Mammary epithelial cell (primary cell): ENCODE measurements at regions not wholly inside any gene's neighbourhood (a gene's known extent, or its start where the extent isn't known, plus 50 kb on each side); places are given as distances from the start of the nearest gene placed in this dataset.

Experiments
- EZH2 ChIP-seq: IDR thresholded peaks from 2 replicates; pipeline ENCODE4 v1.6.1; 2012; ENCODE audit warnings: low read length, inconsistent platforms, borderline replicate concordance
- TF ChIP-seq, protein P1 (sequence below), 2 donors: IDR thresholded peaks in 1 of 2; conservative IDR thresholded peaks in 1 of 2; 2 replicates each; pipeline ENCODE4 v1.5.1; 2011 to 2012; ENCODE audit warnings: inconsistent platforms in 2 of 2, low read length in 2 of 2, mild to moderate bottlenecking in 2 of 2, control low read depth in 1 of 2, low read depth in 1 of 2; ENCODE audit not compliant: insufficient read depth in 1 of 2; ENCODE audit errors: extremely low read depth in 1 of 2

- TF ChIP-seq, protein P1, sequence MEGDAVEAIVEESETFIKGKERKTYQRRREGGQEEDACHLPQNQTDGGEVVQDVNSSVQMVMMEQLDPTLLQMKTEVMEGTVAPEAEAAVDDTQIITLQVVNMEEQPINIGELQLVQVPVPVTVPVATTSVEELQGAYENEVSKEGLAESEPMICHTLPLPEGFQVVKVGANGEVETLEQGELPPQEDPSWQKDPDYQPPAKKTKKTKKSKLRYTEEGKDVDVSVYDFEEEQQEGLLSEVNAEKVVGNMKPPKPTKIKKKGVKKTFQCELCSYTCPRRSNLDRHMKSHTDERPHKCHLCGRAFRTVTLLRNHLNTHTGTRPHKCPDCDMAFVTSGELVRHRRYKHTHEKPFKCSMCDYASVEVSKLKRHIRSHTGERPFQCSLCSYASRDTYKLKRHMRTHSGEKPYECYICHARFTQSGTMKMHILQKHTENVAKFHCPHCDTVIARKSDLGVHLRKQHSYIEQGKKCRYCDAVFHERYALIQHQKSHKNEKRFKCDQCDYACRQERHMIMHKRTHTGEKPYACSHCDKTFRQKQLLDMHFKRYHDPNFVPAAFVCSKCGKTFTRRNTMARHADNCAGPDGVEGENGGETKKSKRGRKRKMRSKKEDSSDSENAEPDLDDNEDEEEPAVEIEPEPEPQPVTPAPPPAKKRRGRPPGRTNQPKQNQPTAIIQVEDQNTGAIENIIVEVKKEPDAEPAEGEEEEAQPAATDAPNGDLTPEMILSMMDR (conservative IDR thresholded peaks at IDR 0.05 in 1 of 2, IDR thresholded peaks at IDR 0.05 in 1 of 2; ENCODE audit: extremely low read depth in 1 of 2, insufficient read depth in 1 of 2, low read depth in 1 of 2, low read length in 2 of 2): peak; percentile 47 to 52
- TF ChIP-seq EZH2: no peak
Measured at GRCh38 chr10:55668326-55668922, 692.6 kb downstream of the ZWINT start.
